HS-27A (cell line): ENCODE measurements at regions not wholly inside any gene's neighbourhood (a gene's known extent, or its start where the extent isn't known, plus 50 kb on each side); places are given as distances from the start of the nearest gene placed in this dataset.

Experiments used
- DNase-seq: peaks from one replicate; pipeline ENCODE4 v3.0.0-alpha.2; 2012; ENCODE audit warnings: low read depth, missing footprints

- no peak for DNase-seq
These were observed 49.9 kb downstream of the CNTN3 start for GRCh38 chr3:74564560-74564959.

GRCh38 chr3:74562558-74563269, 51.7 kb downstream of the CNTN3 start:
- no peak for DNase-seq

GRCh38 chr3:74561881-74562280, 52.6 kb downstream of the CNTN3 start:
- DNase-seq, result no peak

- DNase-seq, result no peak
These were observed 55.2 kb downstream of the CNTN3 start for GRCh38 chr3:74559261-74559660.

GRCh38 chr3:74550686-74551085, 63.8 kb downstream of the CNTN3 start:
- no peak for DNase-seq

- no peak for DNase-seq
These were observed 68.0 kb downstream of the CNTN3 start for GRCh38 chr3:74546426-74546825.

GRCh38 chr3:74542441-74542840, 72.0 kb downstream of the CNTN3 start:
- DNase-seq, result no peak

- DNase-seq, result no peak
These were observed 74.6 kb downstream of the CNTN3 start for GRCh38 chr3:74539876-74540275.

GRCh38 chr3:74538669-74539068, 75.8 kb downstream of the CNTN3 start:
- DNase-seq, result no peak

GRCh38 chr3:74537857-74538256, 76.6 kb downstream of the CNTN3 start:
- no peak for DNase-seq

GRCh38 chr3:74537164-74537563, 77.3 kb downstream of the CNTN3 start:
- DNase-seq, result no peak

- DNase-seq, result no peak
These were observed 79.2 kb downstream of the CNTN3 start for GRCh38 chr3:74535281-74535680.

- no peak for DNase-seq
These were observed 79.8 kb downstream of the CNTN3 start for GRCh38 chr3:74534611-74535010.

- DNase-seq, result no peak
These were observed 82.0 kb downstream of the CNTN3 start for GRCh38 chr3:74532446-74532845.

- DNase-seq, result no peak
These were observed 83.0 kb downstream of the CNTN3 start for GRCh38 chr3:74531491-74531890.

- no peak for DNase-seq
These were observed 85.3 kb downstream of the CNTN3 start for GRCh38 chr3:74529145-74529544.

GRCh38 chr3:74527566-74527965, 86.9 kb downstream of the CNTN3 start:
- no peak for DNase-seq

- DNase-seq, result no peak
These were observed 90.6 kb downstream of the CNTN3 start for GRCh38 chr3:74523811-74524210.

- DNase-seq, result no peak
These were observed 93.6 kb downstream of the CNTN3 start for GRCh38 chr3:74520895-74521294.

- no peak for DNase-seq
These were observed 95.8 kb downstream of the CNTN3 start for GRCh38 chr3:74518610-74519009.

- DNase-seq, result no peak
These were observed 98.4 kb downstream of the CNTN3 start for GRCh38 chr3:74516019-74516418.

- no peak for DNase-seq
These were observed 99.0 kb downstream of the CNTN3 start for GRCh38 chr3:74515451-74515850.

GRCh38 chr3:74511078-74511477, 103.4 kb downstream of the CNTN3 start:
- no peak for DNase-seq

GRCh38 chr3:74510261-74510818, 104.1 kb downstream of the CNTN3 start:
- DNase-seq, result no peak
